ENCODE measurements at regions not wholly inside any gene's neighbourhood (a gene's known extent, or its start where the extent isn't known, plus 50 kb on each side); places are given as distances from the start of the nearest gene placed in this dataset.
"Not testable (repeated sequence)": the region's sequence is repeated elsewhere in the genome, so short reads cannot be mapped to it uniquely, and the experiment has no call there.

GRCh38 chr4:79217025-79217424 is 108.8 kb downstream of the NAA11 start:
- DNase-seq (ENCODE audit: low spot score) = no peak

GRCh38 chr4:79213702-79214101 is 112.2 kb downstream of the NAA11 start:
- DNase-seq (ENCODE audit: low spot score) = no peak

GRCh38 chr4:79213010-79213409 is 112.9 kb downstream of the NAA11 start:
- no peak for DNase-seq (ENCODE audit: low spot score)

- DNase-seq (ENCODE audit: low spot score) = no peak
These were observed 113.5 kb downstream of the NAA11 start for GRCh38 chr4:79212311-79212710.

- DNase-seq (ENCODE audit: low spot score) = no peak
These were observed 114.4 kb downstream of the NAA11 start for GRCh38 chr4:79211490-79211889.

- no peak for DNase-seq (ENCODE audit: low spot score)
These were observed 115.2 kb downstream of the NAA11 start for GRCh38 chr4:79210636-79211049.

GRCh38 chr4:79209822-79210635 is 115.8 kb downstream of the NAA11 start:
- DNase-seq (ENCODE audit: low spot score) = no peak

- no peak for DNase-seq (ENCODE audit: low spot score)
These were observed 116.8 kb downstream of the NAA11 start for GRCh38 chr4:79209081-79209480.

GRCh38 chr4:79207281-79207680 is 118.6 kb downstream of the NAA11 start:
- no peak for DNase-seq (ENCODE audit: low spot score)

- DNase-seq (ENCODE audit: low spot score) = no peak
These were observed 119.2 kb downstream of the NAA11 start for GRCh38 chr4:79206660-79207059.

GRCh38 chr4:79205121-79205520 is 120.7 kb downstream of the NAA11 start:
- DNase-seq (ENCODE audit: low spot score) = no peak

- DNase-seq (ENCODE audit: low spot score) = no peak
These were observed 123.9 kb downstream of the NAA11 start for GRCh38 chr4:79201971-79202370.

- DNase-seq (ENCODE audit: low spot score) = no peak
These were observed 126.1 kb downstream of the NAA11 start for GRCh38 chr4:79199743-79200142.

- DNase-seq (ENCODE audit: low spot score) = no peak
These were observed 126.8 kb downstream of the NAA11 start for GRCh38 chr4:79198951-79199587.

GRCh38 chr4:79197275-79198009 is 128.4 kb downstream of the NAA11 start:
- DNase-seq (ENCODE audit: low spot score) = no peak

GRCh38 chr4:79191292-79191691 is 134.6 kb downstream of the NAA11 start:
- not testable (repeated sequence) for DNase-seq (ENCODE audit: low spot score)

GRCh38 chr4:79185526-79186045 is 140.3 kb downstream of the NAA11 start:
- DNase-seq (ENCODE audit: low spot score) = no peak

- no peak for DNase-seq (ENCODE audit: low spot score)
These were observed 141.4 kb downstream of the NAA11 start for GRCh38 chr4:79184476-79184875.

GRCh38 chr4:79182209-79182608 is 143.7 kb downstream of the NAA11 start:
- no peak for DNase-seq (ENCODE audit: low spot score)

GRCh38 chr4:79181190-79181589 is 144.7 kb downstream of the NAA11 start:
- no peak for DNase-seq (ENCODE audit: low spot score)

GRCh38 chr4:79178760-79179159 is 147.1 kb downstream of the NAA11 start:
- DNase-seq (ENCODE audit: low spot score) = no peak

- DNase-seq (ENCODE audit: low spot score) = no peak
These were observed 148.5 kb downstream of the NAA11 start for GRCh38 chr4:79177388-79177787.

- DNase-seq (ENCODE audit: low spot score) = no peak
These were observed 149.5 kb downstream of the NAA11 start for GRCh38 chr4:79176351-79176750.

All from hepatic stellate cell (primary cell).